AG04450 (cell line): ENCODE measurements at regions not wholly inside any gene's neighbourhood (a gene's known extent, or its start where the extent isn't known, plus 50 kb on each side); places are given as distances from the start of the nearest gene placed in this dataset.

ENCODE experiments used
- CTCF ChIA-PET: fragments of 300-600, 350-600 bp; formaldehyde crosslinking; extraction: SDS; loops from one replicate; lab custom pipeline; 2022; ENCODE audit warnings: antibody characterized with exemption, inconsistent platforms; lab: Charles Lee
- POLR2A ChIA-PET: fragments of 350-600 bp; formaldehyde crosslinking; extraction: SDS; loops from one replicate; lab custom pipeline; 2021; ENCODE audit warnings: antibody characterized with exemption, inconsistent platforms; lab: Yijun Ruan, JAX
- DNase-seq: peaks from one replicate; pipeline ENCODE4 v3.0.0-alpha.2; 2011; ENCODE audit warnings: low read depth, low spot score
- H3K27ac ChIP-seq: one replicate; pipeline ENCODE4 v1.5.1; 2012; ENCODE audit warnings: low read depth, low read length, control low read depth
- H3K27me3 ChIP-seq: one replicate; pipeline ENCODE4 v1.6.0; 2012; ENCODE audit warnings: low read length; ENCODE audit not compliant: control insufficient read depth, insufficient read depth
- H3K4me3 ChIP-seq: 2 replicates; pipeline ENCODE4 v1.5.1; 2011; ENCODE audit warnings: mild to moderate bottlenecking, low read depth, low read length, control low read depth
- H3K9me3 ChIP-seq: 2 replicates; pipeline ENCODE4 v1.5.1; 2012; ENCODE audit warnings: low read length; ENCODE audit not compliant: control insufficient read depth, insufficient read depth
- TF ChIP-seq, protein P1 (sequence below): IDR thresholded peaks from 2 replicates; pipeline ENCODE4 v1.5.1; 2011; ENCODE audit warnings: low read depth, low read length, control low read depth, inconsistent platforms

DNA sequence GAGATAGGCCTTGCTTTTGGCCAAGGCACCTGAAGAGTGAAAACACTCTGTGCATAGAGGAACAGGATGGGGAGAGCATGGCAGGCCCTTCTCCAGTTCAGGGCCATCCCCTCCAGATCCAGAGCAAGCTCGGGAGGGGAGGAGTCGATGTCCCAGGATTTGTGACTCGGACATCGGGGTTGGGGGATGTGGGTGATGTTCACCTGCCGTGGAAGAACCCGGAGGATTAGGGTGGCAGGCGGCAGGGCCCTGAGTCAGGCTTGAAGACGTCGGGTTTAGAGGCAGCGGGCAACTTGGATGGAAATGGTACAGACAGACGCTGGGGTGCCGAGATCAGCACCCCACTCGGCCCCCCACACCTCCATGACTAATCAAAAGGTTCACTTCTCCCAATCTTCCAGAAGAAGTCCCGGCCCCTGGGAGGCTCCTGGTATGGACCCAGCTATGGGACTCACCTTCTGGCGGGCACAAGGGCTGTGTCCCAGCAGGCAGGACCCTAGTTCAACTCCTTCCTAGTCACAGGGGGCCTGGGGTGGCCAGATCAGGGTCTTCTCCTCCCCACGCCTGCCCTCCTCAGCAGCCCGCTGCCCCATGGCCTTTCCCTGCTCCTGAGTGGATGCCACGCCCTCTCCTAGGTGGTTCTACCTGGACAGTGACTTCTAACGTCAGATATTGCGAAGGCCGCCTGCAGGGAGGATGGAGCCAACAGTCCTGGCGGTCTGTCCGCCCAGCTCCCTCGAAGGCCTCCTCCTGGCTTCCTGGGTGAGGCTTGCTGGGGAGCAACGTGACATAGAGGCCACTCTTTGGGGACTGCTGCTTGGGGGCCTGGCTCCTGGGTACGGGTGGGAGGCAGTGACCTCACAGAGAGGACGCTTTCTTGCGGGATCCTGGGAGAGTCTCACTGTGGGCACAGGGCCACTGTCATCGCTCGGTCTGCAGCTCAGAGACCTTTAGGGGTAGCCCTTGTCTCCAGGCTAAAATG lies 792.5 kb downstream of the BRD1 start:
- Histone ChIP-seq H3K27me3 (no peaks in the 10 kb centered on the region), H3K4me3 (no peak overlapping the region), H3K9me3 (peaks cover 79% of the 10 kb centered on the region), H3K27ac (no peak overlapping the region)
- POLR2A ChIA-PET = no interaction called here
- DNase-seq = no peak
- TF ChIP-seq, protein P1, sequence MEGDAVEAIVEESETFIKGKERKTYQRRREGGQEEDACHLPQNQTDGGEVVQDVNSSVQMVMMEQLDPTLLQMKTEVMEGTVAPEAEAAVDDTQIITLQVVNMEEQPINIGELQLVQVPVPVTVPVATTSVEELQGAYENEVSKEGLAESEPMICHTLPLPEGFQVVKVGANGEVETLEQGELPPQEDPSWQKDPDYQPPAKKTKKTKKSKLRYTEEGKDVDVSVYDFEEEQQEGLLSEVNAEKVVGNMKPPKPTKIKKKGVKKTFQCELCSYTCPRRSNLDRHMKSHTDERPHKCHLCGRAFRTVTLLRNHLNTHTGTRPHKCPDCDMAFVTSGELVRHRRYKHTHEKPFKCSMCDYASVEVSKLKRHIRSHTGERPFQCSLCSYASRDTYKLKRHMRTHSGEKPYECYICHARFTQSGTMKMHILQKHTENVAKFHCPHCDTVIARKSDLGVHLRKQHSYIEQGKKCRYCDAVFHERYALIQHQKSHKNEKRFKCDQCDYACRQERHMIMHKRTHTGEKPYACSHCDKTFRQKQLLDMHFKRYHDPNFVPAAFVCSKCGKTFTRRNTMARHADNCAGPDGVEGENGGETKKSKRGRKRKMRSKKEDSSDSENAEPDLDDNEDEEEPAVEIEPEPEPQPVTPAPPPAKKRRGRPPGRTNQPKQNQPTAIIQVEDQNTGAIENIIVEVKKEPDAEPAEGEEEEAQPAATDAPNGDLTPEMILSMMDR = no peak
- CTCF ChIA-PET = no interaction called here

GRCh38 chr22:49033616-49034015 lies 794.1 kb downstream of the BRD1 start:
- Histone ChIP-seq H3K4me3 (no peak overlapping the region), H3K27ac (no peak overlapping the region), H3K27me3 (no peaks in the 10 kb centered on the region), H3K9me3 (peaks cover 72% of the 10 kb centered on the region)
- ChIA-PET POLR2A (no interaction called here), CTCF (no interaction called here)
- no peak for DNase-seq
- TF ChIP-seq, protein P1 = no peak

DNA sequence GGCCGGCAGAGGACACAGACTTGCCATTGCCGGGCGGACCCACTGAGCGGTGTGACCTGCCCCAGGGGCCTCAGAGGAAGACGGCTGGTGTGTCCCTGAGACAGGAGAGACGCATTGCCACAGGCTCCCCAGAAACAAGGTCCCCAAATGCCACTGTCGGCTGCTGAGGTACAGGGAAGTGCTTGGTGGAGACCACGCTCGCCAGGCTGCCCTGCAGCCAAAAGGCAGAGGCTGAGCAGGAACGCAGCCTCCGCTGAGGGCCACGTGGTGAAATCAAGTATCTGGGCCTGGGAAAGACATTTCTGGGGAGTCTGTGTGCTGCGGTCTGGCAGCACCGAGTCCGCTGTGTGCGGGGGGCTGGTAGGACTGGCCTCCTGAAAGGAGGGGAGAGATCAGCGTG lies 794.9 kb downstream of the BRD1 start:
- POLR2A ChIA-PET = no interaction called here

DNA sequence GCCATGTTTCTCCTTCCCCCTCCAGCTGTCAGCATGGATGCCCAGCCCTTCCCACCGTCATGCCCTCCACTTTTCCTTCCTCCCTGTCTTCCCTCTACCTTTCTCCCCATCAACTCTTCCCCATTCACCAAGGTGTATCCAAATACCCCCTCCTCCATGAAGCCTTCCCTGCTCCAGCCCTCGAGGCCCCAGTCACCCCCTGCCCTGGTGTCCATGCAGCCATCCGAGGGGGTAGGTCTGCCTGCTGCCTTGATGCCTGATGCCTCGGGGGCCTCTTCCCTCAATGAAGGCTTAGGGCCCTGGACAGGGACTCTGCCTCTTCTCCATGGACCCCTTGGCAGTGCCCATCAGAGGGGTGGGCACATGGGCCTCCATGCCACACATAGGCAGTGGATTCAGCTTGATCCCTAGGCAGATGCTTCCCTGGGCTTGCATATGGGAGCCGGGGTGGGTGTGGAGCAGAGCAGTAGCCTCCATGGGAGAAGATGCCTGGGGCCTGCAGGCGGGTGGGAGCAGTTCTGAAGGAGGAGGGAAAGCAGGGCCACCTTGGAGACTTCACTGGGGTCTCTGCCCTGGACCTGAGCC lies 795.8 kb downstream of the BRD1 start:
- Histone ChIP-seq H3K4me3 (no peak overlapping the region), H3K9me3 (peaks cover 77% of the 10 kb centered on the region), H3K27ac (no peak overlapping the region), H3K27me3 (no peaks in the 10 kb centered on the region)
- POLR2A ChIA-PET = no interaction called here
- TF ChIP-seq, protein P1 = no peak
- DNase-seq = no peak
- CTCF ChIA-PET = no interaction called here

More for the DNA sequence above, 794.9 kb downstream of the BRD1 start:
- peaks cover 72% of the 10 kb centered on the region for H3K9me3 ChIP-seq
- no peak overlapping the region for H3K4me3 ChIP-seq
- DNase-seq = no peak
- no peaks in the 10 kb centered on the region for H3K27me3 ChIP-seq
- CTCF ChIA-PET = no interaction called here
- TF ChIP-seq, protein P1 = no peak
- no peak overlapping the region for H3K27ac ChIP-seq

DNA sequence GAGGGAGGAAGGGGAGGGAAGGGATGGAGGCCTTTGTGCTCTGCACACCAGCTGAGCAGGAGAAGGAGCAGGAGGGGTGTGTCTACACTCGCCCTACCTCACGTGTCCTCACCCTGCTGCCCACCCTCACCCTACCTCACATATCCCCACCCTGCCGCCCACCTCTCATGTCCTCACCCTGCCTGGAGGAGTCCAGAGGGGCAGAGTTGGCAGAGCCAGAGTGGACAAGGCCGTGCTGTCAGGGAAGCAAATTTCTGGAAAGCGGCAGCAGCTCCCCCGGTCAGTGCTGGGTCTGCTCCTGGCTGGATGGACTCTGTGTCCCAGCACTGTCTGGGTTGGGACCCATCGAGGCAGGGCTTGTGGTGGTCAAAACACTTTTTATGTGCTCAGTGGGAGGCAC lies 799.6 kb downstream of the BRD1 start:
- no peak overlapping the region for H3K4me3 ChIP-seq
- POLR2A ChIA-PET = no interaction called here
- no peak for DNase-seq
- CTCF ChIA-PET = no interaction called here
- peaks cover 81% of the 10 kb centered on the region for H3K9me3 ChIP-seq
- no peak overlapping the region for H3K27ac ChIP-seq
- no peaks in the 10 kb centered on the region for H3K27me3 ChIP-seq
- TF ChIP-seq, protein P1 = no peak
